SH-SY5Y (cell line): ENCODE measurements at regions not wholly inside any gene's neighbourhood (a gene's known extent, or its start where the extent isn't known, plus 50 kb on each side); places are given as distances from the start of the nearest gene placed in this dataset.

Experiments used
- GATA2 ChIP-seq: IDR thresholded peaks from 2 replicates; pipeline ENCODE4 v1.6.1; 2011; ENCODE audit warnings: mild to moderate bottlenecking, low read depth, low read length
- GATA3 ChIP-seq: IDR thresholded peaks from 2 replicates; pipeline ENCODE4 v1.6.1; 2011; ENCODE audit warnings: low read depth, mild to moderate bottlenecking, low read length, moderate library complexity

DNA sequence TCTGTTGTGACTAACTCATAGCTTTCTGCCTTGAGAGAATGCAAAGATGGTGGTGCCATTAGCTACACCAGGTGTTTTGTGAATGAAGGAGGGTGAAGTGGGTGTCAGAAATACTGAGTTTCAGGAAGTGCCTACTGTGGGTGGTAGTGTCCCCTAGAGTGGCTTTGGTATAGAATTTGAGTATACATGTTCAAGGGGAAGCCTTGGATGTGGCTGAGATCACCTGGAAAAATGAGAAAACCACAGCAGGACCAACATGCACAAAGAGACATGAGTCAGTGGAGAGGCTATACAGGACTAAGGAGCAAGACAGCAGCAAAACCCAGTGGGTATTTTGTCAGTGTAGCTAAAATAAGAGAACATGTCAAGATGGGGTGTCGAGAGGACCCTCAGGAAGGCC lies 204.3 kb upstream of the TBL1X start:
- no peak for TF ChIP-seq GATA3
- no peak for TF ChIP-seq GATA2
